ENCODE measurements at regions not wholly inside any gene's neighbourhood (a gene's known extent, or its start where the extent isn't known, plus 50 kb on each side); places are given as distances from the start of the nearest gene placed in this dataset.

GRCh38 chr2:19804639-19805260 lies 97.0 kb downstream of the TTC32 start:
- TF ChIP-seq CTCF (IDR thresholded peaks at IDR 0.05) (no peak), POLR2A (IDR thresholded peaks at IDR 0.05) (no peak)

All from right lobe of liver (tissue), 4 donors.